Suprapubic skin (tissue), 4 donors: ENCODE measurements at regions not wholly inside any gene's neighbourhood (a gene's known extent, or its start where the extent isn't known, plus 50 kb on each side); places are given as distances from the start of the nearest gene placed in this dataset.

Experiments used
- DNase-seq, 2 donors: peaks; one replicate each; pipeline ENCODE4 v3.0.0-alpha.2; 2019; ENCODE audit warnings: low spot score in 2 of 2
- H3K27ac ChIP-seq: fragments of 200-600 bp; sonication (generic); one replicate; pipeline ENCODE4 v1.5.1; 2019
- H3K27me3 ChIP-seq: fragments of 200-600 bp; sonication (generic); one replicate; pipeline ENCODE4 v1.5.1; 2019
- H3K36me3 ChIP-seq: fragments of 200-600 bp; sonication (generic); one replicate; pipeline ENCODE4 v1.5.1; 2019
- H3K4me1 ChIP-seq: fragments of 200-600 bp; sonication (generic); one replicate; pipeline ENCODE4 v1.5.1; 2019
- H3K4me3 ChIP-seq: fragments of 200-600 bp; sonication (generic); one replicate; pipeline ENCODE4 v1.5.1; 2019; ENCODE audit warnings: mild to moderate bottlenecking
- H3K9me3 ChIP-seq: fragments of 200-600 bp; sonication (generic); one replicate; pipeline ENCODE4 v1.5.1; 2019
- EP300 ChIP-seq: sonication (generic); formaldehyde crosslinking; IDR thresholded peaks from one replicate; pipeline ENCODE4 v1.6.1; 2017; ENCODE audit warnings: antibody characterized with exemption
- POLR2A ChIP-seq, 2 donors: fragments of 450-650 bp; IDR thresholded peaks; one replicate each; pipeline ENCODE4 v1.6.1; 2017; ENCODE audit warnings: antibody characterized with exemption in 2 of 2, mild to moderate bottlenecking in 2 of 2, moderate library complexity in 2 of 2
- POLR2AphosphoS5 ChIP-seq, 3 donors: sonication (generic); formaldehyde crosslinking; IDR thresholded peaks; one replicate each; pipeline ENCODE4 v1.6.1; 2017; ENCODE audit warnings: antibody characterized with exemption in 3 of 3
- WGBS: methylation state at CpG from one replicate; pipeline ENCODE4 v1.1.5; 2018; 5-methylcytosine and 5-hydroxymethylcytosine counted together
- TF ChIP-seq, protein P1 (sequence below), 2 donors: fragments of 200-600 bp in 1 of 2; fragments of 450-650 bp in 1 of 2; sonication (generic) in 1 of 2; IDR thresholded peaks; one replicate each; pipeline ENCODE4 v1.5.1; 2016 to 2019; ENCODE audit warnings: antibody characterized with exemption in 2 of 2, mild to moderate bottlenecking in 1 of 2, moderate library complexity in 1 of 2

DNA sequence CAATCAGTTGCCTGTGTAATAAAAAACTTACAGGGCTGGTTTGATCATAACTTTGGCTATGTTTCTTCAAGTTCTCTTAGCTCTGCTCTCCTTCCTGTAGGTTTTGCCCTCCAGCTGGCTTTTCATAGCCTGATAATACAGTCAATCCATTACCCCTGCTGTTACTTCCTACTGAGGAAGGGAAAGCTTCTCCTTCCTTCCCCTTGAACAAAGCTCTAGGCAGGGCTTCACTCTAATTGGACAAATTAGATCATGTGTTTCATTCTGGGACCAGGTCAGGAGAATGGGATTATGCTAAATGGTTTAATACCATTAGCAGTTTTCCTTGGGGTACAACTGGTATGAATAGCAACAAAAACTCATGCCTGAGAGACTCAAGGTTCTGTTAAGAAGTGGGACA lies 106.8 kb upstream of the MCHR2 start:
- Histone ChIP-seq H3K4me1 (no peaks in the 10 kb centered on the region), H3K4me3 (no peak overlapping the region), H3K27me3 (no peaks in the 10 kb centered on the region), H3K9me3 (no peaks in the 10 kb centered on the region), H3K27ac (no peak overlapping the region), H3K36me3 (no peaks in the 10 kb centered on the region)
- TF ChIP-seq EP300, result no peak
- no peak for TF ChIP-seq POLR2AphosphoS5 (IDR thresholded peaks at IDR 0.05)
- TF ChIP-seq POLR2A (IDR thresholded peaks at IDR 0.05), result no peak
- TF ChIP-seq, protein P1, sequence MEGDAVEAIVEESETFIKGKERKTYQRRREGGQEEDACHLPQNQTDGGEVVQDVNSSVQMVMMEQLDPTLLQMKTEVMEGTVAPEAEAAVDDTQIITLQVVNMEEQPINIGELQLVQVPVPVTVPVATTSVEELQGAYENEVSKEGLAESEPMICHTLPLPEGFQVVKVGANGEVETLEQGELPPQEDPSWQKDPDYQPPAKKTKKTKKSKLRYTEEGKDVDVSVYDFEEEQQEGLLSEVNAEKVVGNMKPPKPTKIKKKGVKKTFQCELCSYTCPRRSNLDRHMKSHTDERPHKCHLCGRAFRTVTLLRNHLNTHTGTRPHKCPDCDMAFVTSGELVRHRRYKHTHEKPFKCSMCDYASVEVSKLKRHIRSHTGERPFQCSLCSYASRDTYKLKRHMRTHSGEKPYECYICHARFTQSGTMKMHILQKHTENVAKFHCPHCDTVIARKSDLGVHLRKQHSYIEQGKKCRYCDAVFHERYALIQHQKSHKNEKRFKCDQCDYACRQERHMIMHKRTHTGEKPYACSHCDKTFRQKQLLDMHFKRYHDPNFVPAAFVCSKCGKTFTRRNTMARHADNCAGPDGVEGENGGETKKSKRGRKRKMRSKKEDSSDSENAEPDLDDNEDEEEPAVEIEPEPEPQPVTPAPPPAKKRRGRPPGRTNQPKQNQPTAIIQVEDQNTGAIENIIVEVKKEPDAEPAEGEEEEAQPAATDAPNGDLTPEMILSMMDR (IDR thresholded peaks at IDR 0.05), result no peak
- DNase-seq, result no peak

DNA sequence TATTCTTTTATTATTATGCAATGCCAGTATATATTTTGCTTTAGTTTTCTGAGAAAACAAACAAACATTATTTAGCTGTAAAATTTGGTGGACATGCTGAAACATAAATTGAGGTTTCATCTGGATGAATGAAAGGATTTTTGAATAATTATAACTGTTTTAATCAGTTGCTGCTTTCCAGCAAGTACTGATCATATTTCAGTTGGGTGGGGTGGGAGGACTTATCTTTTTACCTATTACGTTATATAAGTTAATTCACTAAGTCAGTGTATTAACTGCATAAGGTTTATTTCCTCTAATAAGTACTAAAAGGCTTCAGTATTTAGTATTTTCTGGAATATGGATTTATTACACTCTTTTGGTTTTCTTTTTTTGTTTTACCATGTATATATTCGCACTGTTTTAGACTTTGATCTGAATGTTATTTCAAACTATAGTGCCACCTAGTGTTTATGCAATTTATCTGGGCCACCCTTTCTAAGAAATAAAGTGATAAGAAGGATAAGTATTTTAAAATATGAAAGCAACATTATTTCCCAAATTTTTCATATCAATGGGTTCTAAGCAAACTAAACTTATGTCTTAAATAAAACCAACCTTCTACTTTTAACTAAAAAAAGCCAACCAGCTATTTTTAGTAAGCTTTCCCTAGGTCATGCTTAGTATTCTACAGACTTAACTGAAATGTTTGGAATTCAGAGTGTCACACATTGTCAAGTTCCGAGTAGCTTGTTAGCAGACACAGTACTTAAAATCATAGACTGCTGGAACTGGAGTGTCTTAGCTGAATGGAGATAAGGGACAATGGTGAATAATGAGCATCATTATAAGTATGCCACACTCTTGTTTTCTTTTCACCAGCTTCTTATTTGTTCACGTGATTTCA lies 105.4 kb upstream of the MCHR2 start:
- WGBS, result 42% methylated on average over 4 of the region's 4 CpGs
- TF ChIP-seq EP300 (no peak), POLR2AphosphoS5 (IDR thresholded peaks at IDR 0.05) (no peak), POLR2A (IDR thresholded peaks at IDR 0.05) (no peak)
- TF ChIP-seq, protein P1 (IDR thresholded peaks at IDR 0.05), result no peak
- DNase-seq, result no peak

DNA sequence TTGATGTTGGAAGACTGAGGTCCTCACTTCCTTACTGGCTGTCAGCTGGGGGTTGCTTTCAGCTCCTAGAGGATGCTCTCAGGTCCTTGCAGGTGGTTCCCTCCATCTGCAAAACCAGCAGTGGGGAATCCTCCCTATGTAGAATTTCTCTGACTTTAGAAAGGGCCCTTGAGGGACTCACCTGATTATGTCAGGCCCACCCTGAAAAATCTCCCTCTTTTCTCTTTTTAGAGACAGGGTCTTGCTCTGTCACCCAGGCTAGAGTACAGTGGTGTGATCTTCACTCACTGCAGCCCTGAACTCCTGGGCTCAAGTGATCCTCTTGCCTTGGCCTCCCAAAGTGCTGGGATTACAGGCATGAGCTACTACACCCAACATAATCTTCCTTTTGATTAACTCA lies 102.9 kb upstream of the MCHR2 start:
- Histone ChIP-seq H3K4me3 (no peak overlapping the region), H3K9me3 (no peaks in the 10 kb centered on the region), H3K27ac (no peak overlapping the region), H3K36me3 (no peaks in the 10 kb centered on the region), H3K27me3 (no peaks in the 10 kb centered on the region), H3K4me1 (no peaks in the 10 kb centered on the region)
- TF ChIP-seq EP300, result no peak
- no peak for TF ChIP-seq POLR2A (IDR thresholded peaks at IDR 0.05)
- DNase-seq, result no peak

More for the DNA sequence above, 105.4 kb upstream of the MCHR2 start:
- Histone ChIP-seq H3K36me3 (no peaks in the 10 kb centered on the region), H3K4me3 (no peak overlapping the region), H3K9me3 (no peaks in the 10 kb centered on the region), H3K27me3 (no peaks in the 10 kb centered on the region), H3K4me1 (no peaks in the 10 kb centered on the region), H3K27ac (no peak overlapping the region)

DNA sequence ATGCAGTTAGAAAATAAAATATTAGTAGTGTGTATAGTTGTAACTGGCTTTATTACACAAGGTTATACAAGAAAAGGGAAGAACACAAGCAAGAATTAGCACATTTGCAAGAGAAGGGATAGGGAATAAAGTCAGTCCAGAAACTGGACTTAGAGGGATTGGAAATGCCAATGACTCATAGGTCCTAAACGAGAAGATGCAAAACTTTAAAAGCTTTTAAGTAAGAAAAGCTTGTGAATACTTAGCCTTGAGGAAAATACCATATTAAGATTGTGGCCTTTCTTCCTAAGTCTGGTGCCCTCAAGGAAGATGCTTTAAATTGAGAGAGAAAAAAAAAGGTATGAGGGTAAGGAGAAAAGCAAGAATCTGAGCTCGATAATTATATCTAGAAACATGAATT lies 102.3 kb upstream of the MCHR2 start:
- TF ChIP-seq, protein P1 (IDR thresholded peaks at IDR 0.05), result no peak
- TF ChIP-seq POLR2AphosphoS5 (IDR thresholded peaks at IDR 0.05) (no peak), POLR2A (IDR thresholded peaks at IDR 0.05) (no peak), EP300 (no peak)
- H3K27ac ChIP-seq, result no peak overlapping the region
- H3K27me3 ChIP-seq, result no peaks in the 10 kb centered on the region
- H3K4me3 ChIP-seq, result no peak overlapping the region
- H3K4me1 ChIP-seq, result no peaks in the 10 kb centered on the region
- no peak for DNase-seq
- WGBS, result 33% methylated on average over 2 of the region's 2 CpGs
- no peaks in the 10 kb centered on the region for H3K36me3 ChIP-seq
- H3K9me3 ChIP-seq, result no peaks in the 10 kb centered on the region

DNA sequence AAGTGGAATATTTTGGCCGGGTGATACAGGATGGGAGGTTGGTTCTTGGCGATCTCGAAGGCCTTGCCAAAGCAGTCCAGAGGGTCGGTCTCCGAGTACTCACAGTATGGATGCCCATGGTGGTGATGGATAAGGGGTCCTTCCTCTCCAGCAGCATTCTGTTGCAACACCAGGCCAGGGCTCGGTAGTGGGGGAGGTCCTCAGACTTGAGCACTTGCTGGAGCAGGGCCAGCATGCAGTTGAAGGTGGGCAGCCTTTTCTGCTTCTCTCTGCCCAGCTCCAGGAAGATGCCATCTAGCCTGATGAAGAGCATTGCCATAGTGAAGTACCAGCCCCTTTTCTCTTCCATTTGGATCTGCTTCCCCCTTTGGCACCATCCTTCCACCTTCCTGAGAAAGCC lies 99.4 kb upstream of the MCHR2 start:
- WGBS, result 95% methylated on average over 6 of the region's 6 CpGs
- H3K9me3 ChIP-seq, result no peaks in the 10 kb centered on the region
- TF ChIP-seq POLR2AphosphoS5 (IDR thresholded peaks at IDR 0.05) (no peak), EP300 (no peak)
- H3K4me3 ChIP-seq, result no peak overlapping the region
- DNase-seq, result no peak
- no peaks in the 10 kb centered on the region for H3K27me3 ChIP-seq
- H3K4me1 ChIP-seq, result no peaks in the 10 kb centered on the region
- H3K36me3 ChIP-seq, result no peaks in the 10 kb centered on the region
- H3K27ac ChIP-seq, result no peak overlapping the region

DNA sequence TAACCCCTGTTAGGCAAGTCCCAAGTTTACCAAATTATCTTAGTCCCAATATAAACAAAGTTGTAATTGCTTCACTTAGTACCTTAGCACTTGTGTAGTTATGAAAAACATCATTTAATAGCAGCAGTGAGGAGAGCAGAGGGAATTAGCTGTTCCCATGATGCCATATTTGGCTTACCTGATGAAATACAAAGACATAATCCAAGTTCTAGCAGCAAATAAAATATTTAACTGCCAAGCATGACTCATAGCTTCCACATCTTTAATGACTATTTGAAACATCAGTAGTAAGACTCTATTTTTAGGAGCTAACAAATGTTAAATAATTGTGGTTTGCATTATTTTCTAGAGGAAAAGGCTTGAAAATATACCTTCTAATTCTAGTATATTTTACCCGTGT lies 94.0 kb upstream of the MCHR2 start:
- WGBS, result 43% methylated on average over 1 of the region's 1 CpG
- Histone ChIP-seq H3K9me3 (no peaks in the 10 kb centered on the region), H3K4me1 (no peaks in the 10 kb centered on the region), H3K36me3 (no peaks in the 10 kb centered on the region), H3K4me3 (no peak overlapping the region), H3K27ac (no peak overlapping the region), H3K27me3 (no peaks in the 10 kb centered on the region)
- TF ChIP-seq EP300 (no peak), POLR2AphosphoS5 (IDR thresholded peaks at IDR 0.05) (no peak), POLR2A (IDR thresholded peaks at IDR 0.05) (no peak)
- TF ChIP-seq, protein P1 (IDR thresholded peaks at IDR 0.05), result no peak
- no peak for DNase-seq
